ENCODE measurements at regions not wholly inside any gene's neighbourhood (a gene's known extent, or its start where the extent isn't known, plus 50 kb on each side); places are given as distances from the start of the nearest gene placed in this dataset.

GRCh38 chr2:150042500-150043171 lies 444.8 kb downstream of the RND3 start:
- TF ChIP-seq, protein P1, sequence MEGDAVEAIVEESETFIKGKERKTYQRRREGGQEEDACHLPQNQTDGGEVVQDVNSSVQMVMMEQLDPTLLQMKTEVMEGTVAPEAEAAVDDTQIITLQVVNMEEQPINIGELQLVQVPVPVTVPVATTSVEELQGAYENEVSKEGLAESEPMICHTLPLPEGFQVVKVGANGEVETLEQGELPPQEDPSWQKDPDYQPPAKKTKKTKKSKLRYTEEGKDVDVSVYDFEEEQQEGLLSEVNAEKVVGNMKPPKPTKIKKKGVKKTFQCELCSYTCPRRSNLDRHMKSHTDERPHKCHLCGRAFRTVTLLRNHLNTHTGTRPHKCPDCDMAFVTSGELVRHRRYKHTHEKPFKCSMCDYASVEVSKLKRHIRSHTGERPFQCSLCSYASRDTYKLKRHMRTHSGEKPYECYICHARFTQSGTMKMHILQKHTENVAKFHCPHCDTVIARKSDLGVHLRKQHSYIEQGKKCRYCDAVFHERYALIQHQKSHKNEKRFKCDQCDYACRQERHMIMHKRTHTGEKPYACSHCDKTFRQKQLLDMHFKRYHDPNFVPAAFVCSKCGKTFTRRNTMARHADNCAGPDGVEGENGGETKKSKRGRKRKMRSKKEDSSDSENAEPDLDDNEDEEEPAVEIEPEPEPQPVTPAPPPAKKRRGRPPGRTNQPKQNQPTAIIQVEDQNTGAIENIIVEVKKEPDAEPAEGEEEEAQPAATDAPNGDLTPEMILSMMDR (IDR thresholded peaks at IDR 0.05 in 2 of 3, conservative IDR thresholded peaks at IDR 0.05 in 1 of 3; ENCODE audit: borderline replicate concordance in 1 of 3, insufficient read depth in 1 of 3, low read depth in 2 of 3, low read length in 2 of 3): no peak
- TF ChIP-seq POLR2A (IDR thresholded peaks at IDR 0.05; ENCODE audit: borderline replicate concordance, extremely low read depth, insufficient read depth, insufficient read length) (no peak), EZH2 (IDR thresholded peaks at IDR 0.05) (no peak), ELF1 (IDR thresholded peaks at IDR 0.05; ENCODE audit: borderline replicate concordance, low read depth) (no peak), FOSL1 (IDR thresholded peaks at IDR 0.05; ENCODE audit: low read depth) (no peak), YY1 (IDR thresholded peaks at IDR 0.05; ENCODE audit: extremely low read depth, insufficient replicate concordance, low read depth, low read length) (no peak)
